Fibroblast of mammary gland (primary cell): ENCODE measurements at regions not wholly inside any gene's neighbourhood (a gene's known extent, or its start where the extent isn't known, plus 50 kb on each side); places are given as distances from the start of the nearest gene placed in this dataset.
"Not testable (repeated sequence)": the region's sequence is repeated elsewhere in the genome, so short reads cannot be mapped to it uniquely, and the experiment has no call there.

Source experiments
- DNase-seq: peaks from one replicate; pipeline ENCODE4 v3.0.0-alpha.2; 2010; ENCODE audit warnings: low read depth
- H3K4me3 ChIP-seq: 2 replicates; pipeline ENCODE4 v1.5.1; 2011; ENCODE audit warnings: low read depth, mild to moderate bottlenecking, low read length, moderate library complexity; ENCODE audit not compliant: control insufficient read depth
- TF ChIP-seq, protein P1 (sequence below): conservative IDR thresholded peaks from 2 replicates; pipeline ENCODE4 v1.5.1; 2011; ENCODE audit warnings: low read depth, low read length, inconsistent platforms; ENCODE audit not compliant: control insufficient read depth, insufficient read depth

DNA sequence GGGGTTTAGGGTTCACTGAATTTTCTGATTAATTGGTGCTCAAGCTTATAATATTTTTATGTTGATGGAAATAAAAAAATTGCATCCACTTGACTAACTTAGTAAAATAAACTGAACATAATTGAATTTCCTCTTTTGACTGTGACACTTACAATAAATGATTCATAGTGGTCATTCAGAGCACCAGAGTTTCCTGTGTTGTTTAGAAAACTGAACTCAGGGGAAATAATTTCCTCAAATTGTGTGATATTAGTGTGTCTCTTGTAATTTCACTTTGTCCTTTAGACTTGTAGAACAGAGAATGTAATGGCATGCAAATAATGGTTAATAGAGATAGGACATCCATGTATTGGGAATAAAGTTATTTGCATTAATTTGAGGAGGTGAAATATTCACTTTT lies 319.7 kb upstream of the MAN1A1 start:
- TF ChIP-seq, protein P1, sequence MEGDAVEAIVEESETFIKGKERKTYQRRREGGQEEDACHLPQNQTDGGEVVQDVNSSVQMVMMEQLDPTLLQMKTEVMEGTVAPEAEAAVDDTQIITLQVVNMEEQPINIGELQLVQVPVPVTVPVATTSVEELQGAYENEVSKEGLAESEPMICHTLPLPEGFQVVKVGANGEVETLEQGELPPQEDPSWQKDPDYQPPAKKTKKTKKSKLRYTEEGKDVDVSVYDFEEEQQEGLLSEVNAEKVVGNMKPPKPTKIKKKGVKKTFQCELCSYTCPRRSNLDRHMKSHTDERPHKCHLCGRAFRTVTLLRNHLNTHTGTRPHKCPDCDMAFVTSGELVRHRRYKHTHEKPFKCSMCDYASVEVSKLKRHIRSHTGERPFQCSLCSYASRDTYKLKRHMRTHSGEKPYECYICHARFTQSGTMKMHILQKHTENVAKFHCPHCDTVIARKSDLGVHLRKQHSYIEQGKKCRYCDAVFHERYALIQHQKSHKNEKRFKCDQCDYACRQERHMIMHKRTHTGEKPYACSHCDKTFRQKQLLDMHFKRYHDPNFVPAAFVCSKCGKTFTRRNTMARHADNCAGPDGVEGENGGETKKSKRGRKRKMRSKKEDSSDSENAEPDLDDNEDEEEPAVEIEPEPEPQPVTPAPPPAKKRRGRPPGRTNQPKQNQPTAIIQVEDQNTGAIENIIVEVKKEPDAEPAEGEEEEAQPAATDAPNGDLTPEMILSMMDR, result no peak
- DNase-seq, result peak; percentile 17

DNA sequence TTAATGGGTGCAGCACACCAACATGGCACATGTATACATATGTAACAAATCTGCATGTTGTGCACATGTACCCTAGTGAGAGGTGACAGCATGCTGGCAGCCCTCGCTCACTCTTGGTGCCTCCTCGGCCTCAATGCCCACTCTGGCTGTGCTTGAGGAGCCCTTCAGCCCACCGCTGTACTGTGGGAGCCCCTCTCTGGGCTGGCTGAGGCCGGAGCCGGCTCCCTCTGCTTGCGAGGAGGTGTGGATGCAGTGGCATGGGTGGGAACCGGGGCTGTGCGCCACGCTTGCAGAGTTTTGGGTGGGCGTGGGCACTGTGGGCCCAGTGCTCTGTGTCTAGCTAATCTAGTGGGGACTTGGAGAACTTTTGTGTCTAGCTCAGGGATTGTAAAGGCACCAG lies 315.9 kb upstream of the MAN1A1 start:
- H3K4me3 ChIP-seq, DNase-seq: not testable (repeated sequence)

More for the DNA sequence above, 319.7 kb upstream of the MAN1A1 start:
- no peak overlapping the region for H3K4me3 ChIP-seq

DNA sequence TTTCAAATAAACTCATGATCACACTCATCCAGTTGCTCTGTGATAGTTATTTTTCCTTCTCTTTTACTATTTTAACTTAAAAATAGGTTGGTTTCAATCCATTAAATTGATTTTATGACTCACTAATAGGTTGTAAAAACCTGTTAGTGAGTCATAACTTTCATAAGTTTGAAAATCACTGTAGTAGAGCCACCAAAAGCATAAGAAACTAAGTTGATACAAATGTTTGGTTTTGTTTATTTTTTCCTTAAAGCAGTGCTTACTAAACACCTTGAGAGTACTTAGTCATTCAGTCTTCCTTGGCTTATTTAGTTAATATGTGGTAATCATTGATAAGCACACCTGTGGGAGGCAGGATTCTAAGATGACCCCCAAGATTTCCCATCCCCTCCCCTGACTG lies 312.1 kb upstream of the MAN1A1 start:
- TF ChIP-seq, protein P1, result no peak

GRCh38 chr6:119661078-119661477 lies 311.5 kb upstream of the MAN1A1 start:
- no peak overlapping the region for H3K4me3 ChIP-seq
- no peak for DNase-seq
- TF ChIP-seq, protein P1, result no peak

More for the DNA sequence above, 312.1 kb upstream of the MAN1A1 start:
- no peak overlapping the region for H3K4me3 ChIP-seq
- DNase-seq, result no peak

DNA sequence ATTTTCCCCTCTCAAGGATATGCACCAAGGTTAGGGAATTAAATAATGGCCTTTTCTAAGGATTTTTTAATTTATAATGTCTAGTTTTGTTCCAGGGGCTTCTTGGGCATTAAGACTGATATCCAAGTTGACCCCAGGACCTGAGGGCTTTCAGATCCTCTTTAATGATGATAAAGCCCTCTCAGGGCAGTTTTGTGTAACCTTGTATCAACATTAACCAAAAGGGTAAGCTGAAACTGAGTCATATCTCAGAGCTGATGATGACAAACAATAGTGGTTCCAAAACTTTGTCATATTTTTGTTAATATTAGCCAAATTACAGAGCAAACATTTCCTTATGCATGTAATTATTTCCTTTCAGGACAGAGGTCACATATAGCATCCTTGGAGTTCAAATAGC lies 309.4 kb upstream of the MAN1A1 start:
- TF ChIP-seq, protein P1, result no peak
- DNase-seq, result no peak
- H3K4me3 ChIP-seq, result no peak overlapping the region

- no peak overlapping the region for H3K4me3 ChIP-seq
- TF ChIP-seq, protein P1, result no peak
- DNase-seq, result no peak
Measured at GRCh38 chr6:119655124-119655523, 305.6 kb upstream of the MAN1A1 start.

GRCh38 chr6:119653329-119653728 lies 303.8 kb upstream of the MAN1A1 start:
- DNase-seq, result no peak
- H3K4me3 ChIP-seq, result no peak overlapping the region
- TF ChIP-seq, protein P1, result no peak
